Tibial nerve (tissue), 4 donors: ENCODE measurements at regions not wholly inside any gene's neighbourhood (a gene's known extent, or its start where the extent isn't known, plus 50 kb on each side); places are given as distances from the start of the nearest gene placed in this dataset.

Experiments
- EP300 ChIP-seq, 2 donors: sonication (generic); formaldehyde crosslinking; IDR thresholded peaks; one replicate each; pipeline ENCODE4 v1.6.1; 2017; ENCODE audit warnings: antibody characterized with exemption in 2 of 2, mild to moderate bottlenecking in 1 of 2
- TF ChIP-seq, protein P1 (sequence below), 5 experiments: fragments of 200-600 bp in 3 of 5; fragments of 450-650 bp in 2 of 5; sonication (generic) in 3 of 5; IDR thresholded peaks; one replicate each; pipeline ENCODE4 v1.5.1; 2016 to 2019; ENCODE audit warnings: antibody characterized with exemption in 5 of 5, mild to moderate bottlenecking in 3 of 5, moderate library complexity in 2 of 5

DNA sequence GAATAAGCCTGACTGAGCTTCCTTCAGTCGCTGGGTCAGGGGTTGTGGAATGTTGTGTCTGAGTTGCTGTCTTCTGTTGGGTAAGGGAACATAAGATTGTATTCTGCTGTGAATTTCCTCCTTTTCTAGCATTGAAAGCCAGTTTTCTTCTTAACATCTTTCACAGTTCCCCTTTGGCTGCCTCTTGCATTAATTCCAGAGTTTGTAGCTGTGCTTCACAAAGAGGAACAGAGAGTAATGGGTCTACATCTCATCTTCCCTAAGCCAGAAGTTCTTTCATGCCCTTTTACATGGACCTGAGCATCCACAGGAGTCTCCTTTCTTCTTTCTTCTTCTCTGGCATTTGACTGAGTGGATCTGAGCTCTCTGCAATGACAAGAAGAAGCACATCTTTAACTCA is 686.8 kb downstream of the KCTD16 start:
- no peak for TF ChIP-seq EP300 (IDR thresholded peaks at IDR 0.05)
- TF ChIP-seq, protein P1, sequence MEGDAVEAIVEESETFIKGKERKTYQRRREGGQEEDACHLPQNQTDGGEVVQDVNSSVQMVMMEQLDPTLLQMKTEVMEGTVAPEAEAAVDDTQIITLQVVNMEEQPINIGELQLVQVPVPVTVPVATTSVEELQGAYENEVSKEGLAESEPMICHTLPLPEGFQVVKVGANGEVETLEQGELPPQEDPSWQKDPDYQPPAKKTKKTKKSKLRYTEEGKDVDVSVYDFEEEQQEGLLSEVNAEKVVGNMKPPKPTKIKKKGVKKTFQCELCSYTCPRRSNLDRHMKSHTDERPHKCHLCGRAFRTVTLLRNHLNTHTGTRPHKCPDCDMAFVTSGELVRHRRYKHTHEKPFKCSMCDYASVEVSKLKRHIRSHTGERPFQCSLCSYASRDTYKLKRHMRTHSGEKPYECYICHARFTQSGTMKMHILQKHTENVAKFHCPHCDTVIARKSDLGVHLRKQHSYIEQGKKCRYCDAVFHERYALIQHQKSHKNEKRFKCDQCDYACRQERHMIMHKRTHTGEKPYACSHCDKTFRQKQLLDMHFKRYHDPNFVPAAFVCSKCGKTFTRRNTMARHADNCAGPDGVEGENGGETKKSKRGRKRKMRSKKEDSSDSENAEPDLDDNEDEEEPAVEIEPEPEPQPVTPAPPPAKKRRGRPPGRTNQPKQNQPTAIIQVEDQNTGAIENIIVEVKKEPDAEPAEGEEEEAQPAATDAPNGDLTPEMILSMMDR (IDR thresholded peaks at IDR 0.05) = no peak
